GM13977 (cell line): ENCODE measurements at regions not wholly inside any gene's neighbourhood (a gene's known extent, or its start where the extent isn't known, plus 50 kb on each side); places are given as distances from the start of the nearest gene placed in this dataset.

Experiments
- DNase-seq: peaks from one replicate; pipeline ENCODE4 v3.0.0; 2012; ENCODE audit warnings: low spot score
- CTCF ChIP-seq: IDR thresholded peaks from 2 replicates; pipeline ENCODE4 v1.5.1; 2012; ENCODE audit warnings: mild to moderate bottlenecking, control low read depth; ENCODE audit not compliant: insufficient read depth; ENCODE audit errors: extremely low read depth, missing control alignments
- in situ Hi-C: fragments of 300-500 bp; cut with MboI; formaldehyde crosslinking; loops from one replicate; pipeline ENCODE4 v1.12.0; 2022; ENCODE audit warnings: low sequenced_read_pairs, low pct_unique_long_range_greater_than_20kb, mixed read lengths, inconsistent platforms; ENCODE audit not compliant: unreplicated experiment

- no peak for DNase-seq
- in situ Hi-C loops, result no loop called here
- no peak for TF ChIP-seq CTCF
Measured at GRCh38 chr3:69647511-69648110, 91.7 kb upstream of the MITF start.

GRCh38 chr3:69647081-69647480 is 92.2 kb upstream of the MITF start:
- no peak for TF ChIP-seq CTCF
- in situ Hi-C loops, result no loop called here
- DNase-seq, result no peak

- in situ Hi-C loops, result no loop called here
- TF ChIP-seq CTCF, result no peak
- DNase-seq, result no peak
Measured at GRCh38 chr3:69646287-69647067, 92.8 kb upstream of the MITF start.

- in situ Hi-C loops, result no loop called here
- DNase-seq, result no peak
- TF ChIP-seq CTCF, result no peak
Measured at GRCh38 chr3:69642606-69643005, 96.7 kb upstream of the MITF start.

- no peak for TF ChIP-seq CTCF
- DNase-seq, result no peak
- in situ Hi-C loops, result no loop called here
Measured at GRCh38 chr3:69639851-69640250, 99.4 kb upstream of the MITF start.

- in situ Hi-C loops, result no loop called here
- no peak for TF ChIP-seq CTCF
- DNase-seq, result no peak
Measured at GRCh38 chr3:69628951-69629350, 110.3 kb upstream of the MITF start.

GRCh38 chr3:69613286-69613685 is 126.0 kb upstream of the MITF start:
- in situ Hi-C loops, result no loop called here
- TF ChIP-seq CTCF, result no peak
- no peak for DNase-seq
